HK-2 (cell line): ENCODE measurements at regions not wholly inside any gene's neighbourhood (a gene's known extent, or its start where the extent isn't known, plus 50 kb on each side); places are given as distances from the start of the nearest gene placed in this dataset.

Experiments used
- DNase-seq: peaks from one replicate; pipeline ENCODE4 v3.0.0-alpha.2; 2018; ENCODE audit not compliant: unreplicated experiment

- no peak for DNase-seq
Observed at GRCh38 chr13:88862095-88862620, 1191.0 kb downstream of the SLITRK5 start.

GRCh38 chr13:88863116-88863515 is 1191.9 kb downstream of the SLITRK5 start:
- DNase-seq = no peak

- no peak for DNase-seq
Observed at GRCh38 chr13:88866195-88866594, 1195.0 kb downstream of the SLITRK5 start.

GRCh38 chr13:88883741-88884140 is 1212.6 kb downstream of the SLITRK5 start:
- DNase-seq = no peak

GRCh38 chr13:88887045-88887662 is 1216.0 kb downstream of the SLITRK5 start:
- DNase-seq = no peak

GRCh38 chr13:88895261-88895941 is 1224.2 kb downstream of the SLITRK5 start:
- DNase-seq = no peak

GRCh38 chr13:88896466-88896865 is 1225.3 kb downstream of the SLITRK5 start:
- DNase-seq = no peak

- no peak for DNase-seq
Observed at GRCh38 chr13:88908961-88909441, 1237.8 kb downstream of the SLITRK5 start.

- no peak for DNase-seq
Observed at GRCh38 chr13:88919970-88920628, 1248.9 kb downstream of the SLITRK5 start.

- DNase-seq = no peak
Observed at GRCh38 chr13:88925954-88926353, 1254.8 kb downstream of the SLITRK5 start.

GRCh38 chr13:88926890-88927502 is 1255.8 kb downstream of the SLITRK5 start:
- no peak for DNase-seq

GRCh38 chr13:88932950-88933349 is 1261.8 kb downstream of the SLITRK5 start:
- DNase-seq = no peak

GRCh38 chr13:88937384-88937783 is 1266.2 kb downstream of the SLITRK5 start:
- DNase-seq = no peak

- DNase-seq = no peak
Observed at GRCh38 chr13:88945793-88946192, 1274.6 kb downstream of the SLITRK5 start.

GRCh38 chr13:88948501-88948900 is 1277.3 kb downstream of the SLITRK5 start:
- no peak for DNase-seq

- no peak for DNase-seq
Observed at GRCh38 chr13:88958821-88959220, 1287.7 kb downstream of the SLITRK5 start.

- no peak for DNase-seq
Observed at GRCh38 chr13:88976466-88976865, 1305.3 kb downstream of the SLITRK5 start.

GRCh38 chr13:88978607-88979006 is 1307.4 kb downstream of the SLITRK5 start:
- DNase-seq = no peak

- no peak for DNase-seq
Observed at GRCh38 chr13:88979465-88980175, 1308.4 kb downstream of the SLITRK5 start.

GRCh38 chr13:89003656-89004055 is 1332.5 kb downstream of the SLITRK5 start:
- no peak for DNase-seq

- no peak for DNase-seq
Observed at GRCh38 chr13:89011615-89012014, 1340.4 kb downstream of the SLITRK5 start.
